H1 (cell line): ENCODE measurements at regions not wholly inside any gene's neighbourhood (a gene's known extent, or its start where the extent isn't known, plus 50 kb on each side); places are given as distances from the start of the nearest gene placed in this dataset.

Source experiments
- MAX ChIP-seq: IDR thresholded peaks from 2 replicates; pipeline ENCODE4 v1.6.1; 2012; ENCODE audit warnings: inconsistent platforms
- RNF2 ChIP-seq: fragments of 200-900, 300-1000 bp; sonication (generic); IDR thresholded peaks from 2 replicates; pipeline ENCODE4 v1.7.1; 2016; ENCODE audit warnings: borderline replicate concordance, low read depth, mild to moderate bottlenecking, antibody characterized with exemption, low read length; ENCODE audit not compliant: poor library complexity, severe bottlenecking; ENCODE audit errors: missing control alignments
- SRF ChIP-seq: IDR thresholded peaks from 2 replicates; pipeline ENCODE4 v1.6.1; 2011; ENCODE audit warnings: mild to moderate bottlenecking, low read depth, low read length, moderate library complexity

DNA sequence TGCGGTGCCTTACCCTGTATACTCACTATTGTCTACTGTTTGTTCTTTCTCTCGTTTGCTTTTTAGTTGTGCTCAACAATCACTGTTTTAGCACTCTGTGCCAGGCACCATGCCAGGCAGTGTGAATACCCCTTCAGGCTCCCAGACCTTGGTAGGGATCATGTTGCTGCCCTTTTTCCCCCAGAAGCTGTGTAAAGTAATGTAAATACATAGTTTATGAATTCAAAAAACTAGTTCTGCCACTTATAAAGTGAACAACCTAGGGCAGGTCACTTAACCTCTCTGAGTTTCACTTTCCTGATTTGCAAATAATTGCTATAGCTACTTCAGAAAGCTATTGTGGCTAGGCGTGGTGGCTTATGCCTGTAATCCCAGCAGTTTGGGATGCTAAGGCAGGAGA, 81.0 kb upstream of the CTSC start (continued):
- TF ChIP-seq RNF2 (no peak), MAX (no peak), SRF (no peak)
